ENCODE measurements at regions not wholly inside any gene's neighbourhood (a gene's known extent, or its start where the extent isn't known, plus 50 kb on each side); places are given as distances from the start of the nearest gene placed in this dataset.

DNA sequence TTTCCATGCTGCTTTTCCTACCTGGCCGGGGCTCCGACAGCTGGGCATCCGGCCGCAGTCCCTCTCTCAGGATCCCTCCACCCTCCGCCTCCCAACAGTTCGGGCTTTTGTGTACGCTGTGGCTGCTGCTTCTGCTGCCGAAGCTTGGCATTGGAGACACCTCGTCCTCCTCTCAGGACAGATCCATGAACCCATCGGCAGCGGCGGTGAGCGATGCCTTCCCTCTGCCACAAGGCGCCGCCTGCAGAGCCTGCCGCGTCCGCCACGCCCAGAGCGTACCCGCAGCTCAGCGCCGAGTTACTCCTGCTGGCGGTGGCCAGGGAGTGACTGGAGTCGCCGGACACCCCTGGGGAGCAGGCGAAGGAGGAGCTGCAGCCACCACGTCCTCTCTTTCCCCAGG lies 2032.8 kb downstream of the TP53TG3F start:
- no peaks in the 10 kb centered on the region for H3K9me2 ChIP-seq (replicated peaks; ENCODE audit: low read length)
- ATAC-seq (no peak), DNase-seq (no peak)
- H4K20me1 ChIP-seq (ENCODE audit: low read length): no peaks in the 10 kb centered on the region
- H3K36me3 ChIP-seq (ENCODE audit: low read depth, low read length): no peaks in the 10 kb centered on the region
- H2AFZ ChIP-seq (ENCODE audit: low read length): no peak overlapping the region
- H3K4me3 ChIP-seq (ENCODE audit: low read length): no peak overlapping the region
- intact Hi-C loops (cut with micrococcal nuclease): no loop called here
- no peaks in the 10 kb centered on the region for H3F3A ChIP-seq (ENCODE audit: low read length, unreplicated experiment)
- H3K27me3 ChIP-seq (ENCODE audit: low read length): no peaks in the 10 kb centered on the region
- H3K9ac ChIP-seq (ENCODE audit: low read length): no peak overlapping the region
- no peak overlapping the region for H3K27ac ChIP-seq (ENCODE audit: low read length)
- TF ChIP-seq EZH2phosphoT487 (IDR thresholded peaks at IDR 0.05; ENCODE audit: borderline replicate concordance, low read length) (no peak), EZH2 (IDR thresholded peaks at IDR 0.05; ENCODE audit: low read length, unreplicated experiment) (no peak)
- TF ChIP-seq, protein P1, sequence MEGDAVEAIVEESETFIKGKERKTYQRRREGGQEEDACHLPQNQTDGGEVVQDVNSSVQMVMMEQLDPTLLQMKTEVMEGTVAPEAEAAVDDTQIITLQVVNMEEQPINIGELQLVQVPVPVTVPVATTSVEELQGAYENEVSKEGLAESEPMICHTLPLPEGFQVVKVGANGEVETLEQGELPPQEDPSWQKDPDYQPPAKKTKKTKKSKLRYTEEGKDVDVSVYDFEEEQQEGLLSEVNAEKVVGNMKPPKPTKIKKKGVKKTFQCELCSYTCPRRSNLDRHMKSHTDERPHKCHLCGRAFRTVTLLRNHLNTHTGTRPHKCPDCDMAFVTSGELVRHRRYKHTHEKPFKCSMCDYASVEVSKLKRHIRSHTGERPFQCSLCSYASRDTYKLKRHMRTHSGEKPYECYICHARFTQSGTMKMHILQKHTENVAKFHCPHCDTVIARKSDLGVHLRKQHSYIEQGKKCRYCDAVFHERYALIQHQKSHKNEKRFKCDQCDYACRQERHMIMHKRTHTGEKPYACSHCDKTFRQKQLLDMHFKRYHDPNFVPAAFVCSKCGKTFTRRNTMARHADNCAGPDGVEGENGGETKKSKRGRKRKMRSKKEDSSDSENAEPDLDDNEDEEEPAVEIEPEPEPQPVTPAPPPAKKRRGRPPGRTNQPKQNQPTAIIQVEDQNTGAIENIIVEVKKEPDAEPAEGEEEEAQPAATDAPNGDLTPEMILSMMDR (conservative IDR thresholded peaks at IDR 0.05; ENCODE audit: low read depth, low read length): no peak
- H3K4me2 ChIP-seq (ENCODE audit: low read length): no peak overlapping the region
- H3K4me1 ChIP-seq (ENCODE audit: insufficient read depth, low read length): no peaks in the 10 kb centered on the region
- 0 out of 2 replicates have a peak, but pooled peaks cover 13% of the 10 kb centered on the region for H3K9me3 ChIP-seq (ENCODE audit: low read length)
- ChIA-PET CTCF (no interaction called here), POLR2A (ENCODE audit: unreplicated experiment) (no interaction called here)
- no TSS peak for BruUV-seq (replicated peaks)
- H3K79me2 ChIP-seq (ENCODE audit: low read length): no peaks in the 10 kb centered on the region

DNA sequence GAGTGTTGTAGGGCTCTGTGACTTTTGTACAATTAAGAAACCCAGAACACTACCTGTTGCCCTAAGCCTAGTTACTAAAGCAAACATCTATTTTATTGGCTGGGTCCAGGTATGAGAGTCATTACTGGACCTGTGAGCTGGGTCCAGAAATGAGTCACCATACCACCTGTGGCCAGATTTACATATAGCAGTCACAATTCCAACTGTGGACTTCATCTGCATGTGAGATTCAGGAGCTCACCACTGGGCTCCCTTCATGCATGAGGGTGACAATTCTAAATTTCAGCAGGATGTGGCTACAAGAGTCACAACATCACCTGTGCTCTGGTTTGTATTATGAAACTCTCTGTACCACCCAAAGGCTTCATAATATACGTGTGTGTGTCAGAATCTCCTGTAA lies 2038.0 kb downstream of the TP53TG3F start:
- no peak for ATAC-seq
- H3K9me3 ChIP-seq (ENCODE audit: low read length): 0 out of 2 replicates have a peak, but pooled peaks cover 6% of the 10 kb centered on the region

More for the DNA sequence above, 2038.0 kb downstream of the TP53TG3F start:
- no peak overlapping the region for H3K4me3 ChIP-seq (ENCODE audit: low read length)
- no peaks in the 10 kb centered on the region for H4K20me1 ChIP-seq (ENCODE audit: low read length)
- no peak overlapping the region for H3K9ac ChIP-seq (ENCODE audit: low read length)
- no peak overlapping the region for H3K4me2 ChIP-seq (ENCODE audit: low read length)
- no peak overlapping the region for H2AFZ ChIP-seq (ENCODE audit: low read length)
- no TSS peak for BruUV-seq (replicated peaks)
- H3K36me3 ChIP-seq (ENCODE audit: low read depth, low read length): no peaks in the 10 kb centered on the region
- H3F3A ChIP-seq (ENCODE audit: low read length, unreplicated experiment): no peaks in the 10 kb centered on the region
- TF ChIP-seq EZH2 (IDR thresholded peaks at IDR 0.05; ENCODE audit: low read length, unreplicated experiment) (no peak), EZH2phosphoT487 (IDR thresholded peaks at IDR 0.05; ENCODE audit: borderline replicate concordance, low read length) (no peak)
- TF ChIP-seq, protein P1 (conservative IDR thresholded peaks at IDR 0.05; ENCODE audit: low read depth, low read length): no peak
- no peaks in the 10 kb centered on the region for H3K4me1 ChIP-seq (ENCODE audit: insufficient read depth, low read length)
- H3K9me2 ChIP-seq (replicated peaks; ENCODE audit: low read length): no peaks in the 10 kb centered on the region
- intact Hi-C loops (cut with micrococcal nuclease): no loop called here
- DNase-seq: no peak
- H3K27ac ChIP-seq (ENCODE audit: low read length): no peak overlapping the region
- POLR2A ChIA-PET (ENCODE audit: unreplicated experiment): no interaction called here
- no peaks in the 10 kb centered on the region for H3K79me2 ChIP-seq (ENCODE audit: low read length)
- CTCF ChIA-PET: no interaction called here
- H3K27me3 ChIP-seq (ENCODE audit: low read length): no peaks in the 10 kb centered on the region

All from PC-3 (cell line).